ENCODE measurements at regions not wholly inside any gene's neighbourhood (a gene's known extent, or its start where the extent isn't known, plus 50 kb on each side); places are given as distances from the start of the nearest gene placed in this dataset.
A peak's percentile ranks its signal among the peaks of the same experiment; 100 is the strongest.
"Not testable (repeated sequence)": the region's sequence is repeated elsewhere in the genome, so short reads cannot be mapped to it uniquely, and the experiment has no call there.

- TF ChIP-seq CTCF (conservative IDR thresholded peaks at IDR 0.05; ENCODE audit: low read depth, low read length) = no peak
- Histone ChIP-seq H3K36me3 (ENCODE audit: insufficient read depth) (no peaks in the 10 kb centered on the region), H2AFZ (ENCODE audit: low read depth) (no peak overlapping the region), H3K4me3 (IDR thresholded peaks at IDR 0.05; ENCODE audit: insufficient read depth, low read depth, low read length) (no peak overlapping the region), H3K4me2 (no peak overlapping the region), H3K27ac (no peak overlapping the region), H3K9ac (no peak overlapping the region), H3K27me3 (ENCODE audit: insufficient read depth, low read depth) (no peaks in the 10 kb centered on the region), H3K4me1 (ENCODE audit: low read depth, poor library complexity, severe bottlenecking) (no peaks in the 10 kb centered on the region), H3K79me2 (ENCODE audit: insufficient read depth, low read depth) (no peaks in the 10 kb centered on the region), H4K20me1 (ENCODE audit: insufficient read depth) (no peaks in the 10 kb centered on the region)
Measured at GRCh38 chr3:187889106-187889505, 143.8 kb upstream of the BCL6 start.

GRCh38 chr3:187889601-187890404, 144.5 kb upstream of the BCL6 start:
- Histone ChIP-seq H3K27ac (no peak overlapping the region), H3K4me3 (IDR thresholded peaks at IDR 0.05; ENCODE audit: insufficient read depth, low read depth, low read length) (no peak overlapping the region), H3K79me2 (ENCODE audit: insufficient read depth, low read depth) (no peaks in the 10 kb centered on the region), H2AFZ (ENCODE audit: low read depth) (0 out of 2 replicates have a peak overlapping the region, but pooled peaks have one; percentile 9), H3K27me3 (ENCODE audit: insufficient read depth, low read depth) (no peaks in the 10 kb centered on the region), H3K4me1 (ENCODE audit: low read depth, poor library complexity, severe bottlenecking) (no peaks in the 10 kb centered on the region), H3K9ac (no peak overlapping the region), H4K20me1 (ENCODE audit: insufficient read depth) (no peaks in the 10 kb centered on the region), H3K4me2 (peak overlapping the region; percentile 8; the same call in 1 of the 2 replicates), H3K36me3 (ENCODE audit: insufficient read depth) (no peaks in the 10 kb centered on the region)
- no peak for TF ChIP-seq CTCF (conservative IDR thresholded peaks at IDR 0.05; ENCODE audit: low read depth, low read length)

GRCh38 chr3:187890405-187890752, 145.1 kb upstream of the BCL6 start:
- H3K36me3 ChIP-seq (ENCODE audit: insufficient read depth); H3K27me3 ChIP-seq (ENCODE audit: insufficient read depth, low read depth); H3K4me2 ChIP-seq; H3K79me2 ChIP-seq (ENCODE audit: insufficient read depth, low read depth); H4K20me1 ChIP-seq (ENCODE audit: insufficient read depth); H2AFZ ChIP-seq (ENCODE audit: low read depth); H3K4me3 ChIP-seq (IDR thresholded peaks at IDR 0.05; ENCODE audit: insufficient read depth, low read depth, low read length); H3K9ac ChIP-seq; H3K4me1 ChIP-seq (ENCODE audit: low read depth, poor library complexity, severe bottlenecking); H3K27ac ChIP-seq: not testable (repeated sequence)

- H3K4me1 ChIP-seq (ENCODE audit: low read depth, poor library complexity, severe bottlenecking) = no peaks in the 10 kb centered on the region
Measured at GRCh38 chr3:187896646-187897045, 151.4 kb upstream of the BCL6 start.

More at GRCh38 chr3:187896646-187897045, 151.4 kb upstream of the BCL6 start:
- Histone ChIP-seq H4K20me1 (ENCODE audit: insufficient read depth) (no peaks in the 10 kb centered on the region), H3K27me3 (ENCODE audit: insufficient read depth, low read depth) (no peaks in the 10 kb centered on the region), H3K4me3 (IDR thresholded peaks at IDR 0.05; ENCODE audit: insufficient read depth, low read depth, low read length) (no peak overlapping the region), H2AFZ (ENCODE audit: low read depth) (no peak overlapping the region), H3K36me3 (ENCODE audit: insufficient read depth) (no peaks in the 10 kb centered on the region), H3K79me2 (ENCODE audit: insufficient read depth, low read depth) (no peaks in the 10 kb centered on the region), H3K4me2 (no peak overlapping the region), H3K27ac (no peak overlapping the region), H3K9ac (no peak overlapping the region)
- TF ChIP-seq CTCF (conservative IDR thresholded peaks at IDR 0.05; ENCODE audit: low read depth, low read length) = no peak
